Neuronal stem cell (in vitro differentiated cells): ENCODE measurements at regions not wholly inside any gene's neighbourhood (a gene's known extent, or its start where the extent isn't known, plus 50 kb on each side); places are given as distances from the start of the nearest gene placed in this dataset.

ENCODE experiments used
- DNase-seq: peaks from one replicate; pipeline ENCODE4 v3.0.0-alpha.2; 2013; ENCODE audit warnings: low spot score
- H2AFZ ChIP-seq: one replicate; pipeline ENCODE4 v1.6.1; 2013; ENCODE audit warnings: mild to moderate bottlenecking, low read length, inconsistent platforms
- H2AK5ac ChIP-seq: 2 replicates; pipeline ENCODE4 v1.6.1; 2013; ENCODE audit warnings: low read depth, mild to moderate bottlenecking, inconsistent platforms, low read length, moderate library complexity, mixed read lengths
- H2BK120ac ChIP-seq: 2 replicates; pipeline ENCODE4 v1.6.1; 2013; ENCODE audit warnings: low read depth, mild to moderate bottlenecking, inconsistent platforms, low read length, moderate library complexity, mixed read lengths
- H2BK12ac ChIP-seq: one replicate; pipeline ENCODE4 v1.6.1; 2013; ENCODE audit warnings: low read length, inconsistent platforms
- H2BK15ac ChIP-seq: 2 replicates; pipeline ENCODE4 v1.6.1; 2013; ENCODE audit warnings: mild to moderate bottlenecking, low read length, inconsistent platforms, mixed read lengths
- H2BK5ac ChIP-seq: one replicate; pipeline ENCODE4 v1.6.1; 2013; ENCODE audit warnings: inconsistent platforms, mild to moderate bottlenecking, low read length, moderate library complexity
- H3K14ac ChIP-seq: one replicate; pipeline ENCODE4 v1.6.1; 2013; ENCODE audit warnings: low read length, inconsistent platforms
- H3K18ac ChIP-seq: 2 replicates; pipeline ENCODE4 v1.6.1; 2013; ENCODE audit warnings: low read length, inconsistent platforms
- H3K23ac ChIP-seq: 2 replicates; pipeline ENCODE4 v1.6.1; 2013; ENCODE audit warnings: low read depth, mild to moderate bottlenecking, mixed read lengths, low read length, inconsistent platforms; ENCODE audit not compliant: poor library complexity
- H3K27ac ChIP-seq: replicated peaks from 3 replicates; pipeline ENCODE4 v1.5.1; 2013; ENCODE audit warnings: low read length, inconsistent platforms
- H3K27me3 ChIP-seq, 3 experiments: 2 replicates each; pipeline ENCODE4 v1.6.1; 2013; ENCODE audit warnings: low read length in 3 of 3, mild to moderate bottlenecking in 2 of 3, inconsistent platforms in 1 of 3, low read depth in 1 of 3, mixed read lengths in 1 of 3, moderate library complexity in 1 of 3; ENCODE audit not compliant: control insufficient read depth in 3 of 3, insufficient read depth in 3 of 3
- H3K36me3 ChIP-seq, 2 donors: replicated peaks in 1 of 2; 2 replicates each; pipeline ENCODE4 v1.6.1; 2013; ENCODE audit warnings: low read length in 2 of 2; ENCODE audit not compliant: control insufficient read depth in 2 of 2, insufficient read depth in 2 of 2
- H3K4ac ChIP-seq: 2 replicates; pipeline ENCODE4 v1.6.1; 2013; ENCODE audit warnings: inconsistent platforms, mild to moderate bottlenecking, low read length, moderate library complexity
- H3K4me1 ChIP-seq, 2 donors: 1 replicate in 1 of 2; 2 replicates in 1 of 2; pipeline ENCODE4 v1.6.1; 2013; ENCODE audit warnings: low read length in 2 of 2, low read depth in 1 of 2; ENCODE audit not compliant: control insufficient read depth in 2 of 2, insufficient read depth in 1 of 2
- H3K4me2 ChIP-seq: one replicate; pipeline ENCODE4 v1.6.1; 2013; ENCODE audit warnings: mild to moderate bottlenecking, low read length, inconsistent platforms; ENCODE audit not compliant: insufficient read depth, poor library complexity, severe bottlenecking
- H3K4me3 ChIP-seq, 2 donors: 2 replicates each; pipeline ENCODE4 v1.5.1; 2013; ENCODE audit warnings: low read length in 2 of 2, mild to moderate bottlenecking in 2 of 2, inconsistent platforms in 1 of 2, moderate library complexity in 1 of 2
- H3K79me1 ChIP-seq: one replicate; pipeline ENCODE4 v1.6.1; 2013; ENCODE audit warnings: low read depth, mild to moderate bottlenecking, inconsistent platforms, low read length, moderate library complexity
- H3K9ac ChIP-seq: one replicate; pipeline ENCODE4 v1.6.1; 2013; ENCODE audit warnings: mild to moderate bottlenecking, low read depth, low read length, inconsistent platforms; ENCODE audit not compliant: poor library complexity
- H3K9me3 ChIP-seq, 2 donors: replicated peaks in 1 of 2; 2 replicates each; pipeline versions ENCODE3 to v1.6.1; 2013; ENCODE audit warnings: low read length in 2 of 2, mild to moderate bottlenecking in 2 of 2, inconsistent platforms in 1 of 2, low read depth in 1 of 2, mixed read lengths in 1 of 2, moderate library complexity in 1 of 2; ENCODE audit not compliant: control insufficient read depth in 2 of 2, insufficient read depth in 1 of 2
- H4K8ac ChIP-seq: one replicate; pipeline ENCODE4 v1.6.1; 2013; ENCODE audit warnings: low read depth, mild to moderate bottlenecking, inconsistent platforms, low read length, moderate library complexity
- H4K91ac ChIP-seq: one replicate; pipeline ENCODE4 v1.6.1; 2013; ENCODE audit warnings: low read length, low read depth, mild to moderate bottlenecking, inconsistent platforms; ENCODE audit not compliant: poor library complexity
- WGBS, 2 donors: extraction: QIAGEN DNeasy Blood & Tissue Kit; methylation state at CpG; one replicate each; pipeline ENCODE4 v1.1.7; 2013; ENCODE audit warnings: missing lambda C conversion rate in 2 of 2, mixed read lengths in 1 of 2; ENCODE audit not compliant: insufficient read length in 2 of 2, insufficient replicate concordance in 1 of 2; ENCODE audit errors: extremely low coverage in 2 of 2; 5-methylcytosine and 5-hydroxymethylcytosine counted together

DNA sequence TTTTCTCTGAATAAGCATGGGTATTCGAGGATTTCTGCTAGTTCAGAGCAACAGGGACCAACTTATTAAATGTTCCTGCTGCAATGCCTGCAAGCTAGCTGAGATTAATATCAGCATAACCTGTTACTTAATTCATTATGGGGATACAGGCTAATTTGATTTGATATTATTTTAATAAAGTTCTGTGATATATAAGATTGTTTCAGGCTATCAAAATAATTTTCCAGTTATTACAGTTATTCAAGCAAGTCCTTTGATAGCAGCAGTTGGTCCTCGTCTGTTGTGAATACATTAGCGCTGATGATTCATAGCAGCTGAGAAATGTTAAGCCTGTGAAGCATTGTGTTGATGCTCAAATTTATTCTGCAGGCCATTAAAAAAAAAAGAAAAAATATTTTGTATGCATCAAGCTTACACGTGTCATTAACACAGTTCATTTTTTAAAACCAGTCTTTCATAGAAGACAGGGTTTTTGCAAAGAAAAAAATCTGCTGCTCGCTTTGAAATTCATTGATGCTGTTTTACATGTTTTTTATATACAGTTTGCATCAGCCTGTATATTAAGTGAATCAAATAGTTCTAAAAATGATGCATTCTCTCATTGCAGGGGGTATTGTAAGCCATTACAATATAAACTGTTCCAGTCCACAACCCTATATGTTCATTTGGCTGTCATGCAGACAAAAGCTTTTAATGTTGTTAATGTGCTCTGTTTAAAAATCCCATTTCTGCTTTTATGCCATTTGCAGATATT lies 482.5 kb downstream of the BCL11A start:
- Histone ChIP-seq H3K9me3 (no peaks in the 10 kb centered on the region), H4K91ac (no peak overlapping the region), H3K23ac (no peak overlapping the region), H2BK15ac (no peak overlapping the region), H3K4me3 (no peak overlapping the region), H3K27ac (no peak overlapping the region), H3K4me2 (no peak overlapping the region), H2BK5ac (no peak overlapping the region), H3K4ac (no peak overlapping the region), H2AFZ (no peak overlapping the region), H3K14ac (no peak overlapping the region), H3K79me1 (no peaks in the 10 kb centered on the region), H2AK5ac (no peak overlapping the region), H3K9ac (no peak overlapping the region), H3K27me3 (no peaks in the 10 kb centered on the region), H2BK120ac (no peak overlapping the region), H2BK12ac (no peak overlapping the region), H3K18ac (no peak overlapping the region), H3K4me1 (peaks cover 0 to 2% of the 10 kb centered on the region in 2 donors), H3K36me3 (no peaks in the 10 kb centered on the region), H4K8ac (no peak overlapping the region)
- DNase-seq = no peak
- WGBS, 2 donors = no CpG with 5 or more reads among the region's 5 CpGs

DNA sequence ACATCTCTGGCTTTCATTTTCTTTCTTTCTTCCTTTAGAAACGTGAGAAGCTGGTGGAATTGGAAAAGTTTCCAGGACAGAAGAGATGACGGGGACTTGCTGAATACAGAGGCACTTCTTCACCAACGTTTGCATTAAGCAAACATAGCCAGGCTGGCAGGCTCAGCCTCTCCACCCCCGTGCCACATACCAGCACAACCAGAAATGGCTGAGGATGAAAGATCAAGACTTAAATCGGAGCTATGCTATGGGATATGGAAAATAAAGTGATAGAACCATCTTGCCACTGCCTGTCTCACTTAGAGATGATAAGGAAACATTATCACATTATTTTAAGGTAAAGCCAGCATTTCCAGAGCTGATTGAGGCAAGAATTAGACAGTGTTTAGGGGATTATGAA lies 483.3 kb downstream of the BCL11A start:
- H3K4me2 ChIP-seq = no peak overlapping the region
- H3K23ac ChIP-seq = no peak overlapping the region
- H2BK5ac ChIP-seq = no peak overlapping the region
- DNase-seq = no peak
- no peaks in the 10 kb centered on the region for H3K9me3 ChIP-seq
- peaks cover 0 to 4% of the 10 kb centered on the region in 2 donors for H3K4me1 ChIP-seq
- no peak overlapping the region for H2AK5ac ChIP-seq
- H3K4ac ChIP-seq = no peak overlapping the region
- no peak overlapping the region for H3K18ac ChIP-seq
- H2BK120ac ChIP-seq = no peak overlapping the region
- H4K91ac ChIP-seq = peak overlapping the region; percentile 42
- no CpG with 5 or more reads among the region's 5 CpGs for WGBS, 2 donors
- no peak overlapping the region for H3K14ac ChIP-seq
- H3K27me3 ChIP-seq = no peaks in the 10 kb centered on the region
- H3K36me3 ChIP-seq = no peaks in the 10 kb centered on the region
- H2BK15ac ChIP-seq = no peak overlapping the region
- H2BK12ac ChIP-seq = no peak overlapping the region
- no peak overlapping the region for H4K8ac ChIP-seq
- H3K9ac ChIP-seq = no peak overlapping the region
- no peak overlapping the region for H3K4me3 ChIP-seq
- no peak overlapping the region for H3K27ac ChIP-seq
- no peak overlapping the region for H2AFZ ChIP-seq
- no peaks in the 10 kb centered on the region for H3K79me1 ChIP-seq

DNA sequence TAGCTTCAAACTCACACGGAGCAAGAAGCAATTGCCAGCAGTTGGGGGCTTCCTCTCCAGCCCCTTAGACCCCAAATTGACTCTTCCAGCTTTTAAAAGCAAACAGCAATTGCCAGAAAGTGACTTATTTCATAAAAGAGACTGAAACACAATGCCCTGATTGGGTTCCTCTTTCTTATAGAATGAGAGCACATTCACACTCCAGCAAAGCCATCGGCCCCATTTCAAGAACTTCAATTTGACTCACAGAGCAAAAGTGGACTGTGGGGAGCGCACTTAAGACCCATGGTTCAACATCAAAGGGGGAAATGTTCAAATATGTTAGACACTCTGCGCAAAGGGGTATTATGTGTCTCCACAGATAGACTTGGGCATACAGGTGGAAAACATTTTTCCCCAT lies 484.7 kb downstream of the BCL11A start:
- Histone ChIP-seq H3K27me3 (no peaks in the 10 kb centered on the region), H3K18ac (no peak overlapping the region), H4K8ac (no peak overlapping the region), H3K4me1 (peaks cover 0 to 6% of the 10 kb centered on the region in 2 donors), H2AFZ (no peak overlapping the region), H3K14ac (no peak overlapping the region), H2AK5ac (no peak overlapping the region), H3K9me3 (no peaks in the 10 kb centered on the region), H3K79me1 (no peaks in the 10 kb centered on the region), H3K4ac (no peak overlapping the region), H3K23ac (no peak overlapping the region), H3K4me2 (no peak overlapping the region), H2BK5ac (no peak overlapping the region), H2BK12ac (no peak overlapping the region), H3K9ac (no peak overlapping the region), H2BK120ac (no peak overlapping the region), H4K91ac (no peak overlapping the region), H3K4me3 (no peak overlapping the region), H3K36me3 (no peaks in the 10 kb centered on the region), H3K27ac (no peak overlapping the region), H2BK15ac (no peak overlapping the region)
- DNase-seq = no peak
- WGBS, 2 donors = no CpG with 5 or more reads among the region's 4 CpGs

DNA sequence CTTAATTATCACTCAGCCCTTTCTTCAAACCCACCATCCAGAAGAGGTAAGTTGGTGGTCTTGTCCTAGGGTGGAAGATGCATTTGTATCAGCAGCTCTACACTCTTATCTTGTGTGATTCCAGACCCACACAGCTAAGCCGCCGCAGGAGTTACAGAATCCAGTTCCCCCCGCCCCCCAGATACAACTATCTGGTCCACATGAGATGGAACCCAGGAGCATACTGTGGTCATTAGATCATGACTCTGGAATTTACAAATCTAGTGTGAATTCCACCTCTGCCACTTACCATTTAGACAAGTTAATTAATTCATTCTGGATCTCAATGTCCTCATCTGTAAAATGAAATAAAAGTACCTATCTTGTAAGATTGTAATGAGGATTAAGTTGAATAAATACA lies 486.4 kb downstream of the BCL11A start:
- no peak overlapping the region for H2BK12ac ChIP-seq
- H3K27me3 ChIP-seq = no peaks in the 10 kb centered on the region
- no peak overlapping the region for H3K4me3 ChIP-seq
- H3K9me3 ChIP-seq = no peaks in the 10 kb centered on the region
- H3K23ac ChIP-seq = no peak overlapping the region
- no peak for DNase-seq
- no peak overlapping the region for H3K18ac ChIP-seq
- H4K91ac ChIP-seq = no peak overlapping the region
- WGBS, 2 donors = no CpG with 5 or more reads among the region's 3 CpGs
- no peaks in the 10 kb centered on the region for H3K79me1 ChIP-seq
- no peak overlapping the region for H3K4me2 ChIP-seq
- H3K27ac ChIP-seq = no peak overlapping the region
- no peaks in the 10 kb centered on the region for H3K36me3 ChIP-seq
- H3K9ac ChIP-seq = no peak overlapping the region
- no peak overlapping the region for H3K14ac ChIP-seq
- H3K4me1 ChIP-seq = peaks cover 0 to 6% of the 10 kb centered on the region in 2 donors
- no peak overlapping the region for H2BK15ac ChIP-seq
- H3K4ac ChIP-seq = no peak overlapping the region
- no peak overlapping the region for H2BK120ac ChIP-seq
- H2BK5ac ChIP-seq = no peak overlapping the region
- H2AK5ac ChIP-seq = no peak overlapping the region
- no peak overlapping the region for H4K8ac ChIP-seq
- H2AFZ ChIP-seq = no peak overlapping the region
